ENCODE measurements at regions not wholly inside any gene's neighbourhood (a gene's known extent, or its start where the extent isn't known, plus 50 kb on each side); places are given as distances from the start of the nearest gene placed in this dataset.
"Not testable (repeated sequence)": the region's sequence is repeated elsewhere in the genome, so short reads cannot be mapped to it uniquely, and the experiment has no call there.

DNA sequence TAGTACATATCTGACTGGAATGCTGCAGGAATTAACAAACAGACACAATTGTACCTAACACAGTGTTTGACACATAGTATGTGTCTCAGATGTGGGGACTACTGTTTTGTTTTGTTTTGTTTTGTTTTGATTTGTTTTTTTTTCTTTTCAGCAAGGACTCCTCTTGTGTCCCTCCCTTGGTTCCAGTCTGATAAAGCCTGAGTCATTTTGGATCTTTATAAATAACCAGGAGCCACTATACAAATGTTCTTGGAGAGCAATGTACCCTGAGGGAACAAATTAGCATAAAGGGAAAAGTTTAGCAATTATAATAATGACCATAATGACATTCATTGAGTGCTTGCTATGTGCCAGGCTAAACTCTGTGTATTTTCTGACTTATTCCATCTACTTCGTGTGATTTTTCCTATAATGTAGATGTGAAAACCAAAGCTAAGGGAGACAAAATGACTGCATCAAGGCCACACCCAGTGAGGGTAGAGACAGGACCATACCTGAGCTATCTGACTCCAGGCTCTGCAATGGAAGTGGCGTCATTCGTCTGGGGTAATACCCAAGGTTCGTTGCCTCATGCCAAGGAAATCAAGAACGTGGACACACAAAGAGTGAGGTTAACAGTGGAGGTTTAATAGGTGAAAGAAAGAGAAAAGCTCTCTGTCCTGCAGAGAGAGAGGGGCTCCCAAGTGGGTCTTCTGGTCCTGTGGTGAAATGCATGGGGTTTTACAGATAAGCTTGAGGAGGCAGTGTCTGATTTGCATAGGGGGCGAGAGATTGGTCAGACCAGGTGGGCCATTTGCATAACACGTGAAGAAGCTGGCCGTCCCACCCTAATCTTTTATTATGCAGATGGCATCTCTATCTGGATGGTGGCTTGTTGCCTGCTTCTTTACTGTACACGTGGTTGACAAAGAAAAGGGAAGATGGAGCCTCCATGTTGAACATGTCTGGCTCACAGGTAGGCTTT, 285.5 kb upstream of the SFSWAP start:
- intact Hi-C loops (cut with DNase I), result no loop called here
- Histone ChIP-seq H3K36me3 (no peaks in the 10 kb centered on the region), H3K27me3 (peaks cover 0 to 17% (median 0%) of the 10 kb centered on the region in 3 donors), H3K9me3 (peaks cover 0 to 4% (median 0%) of the 10 kb centered on the region in 4 donors), H3K4me1 (no peaks in the 10 kb centered on the region), H3K4me3 (no peak overlapping the region), H3K27ac (no peak overlapping the region)
- DNase-seq, result no peak
- TF ChIP-seq POLR2A (IDR thresholded peaks at IDR 0.05) (no peak), EP300 (IDR thresholded peaks at IDR 0.05) (no peak), CTCF (IDR thresholded peaks at IDR 0.05) (no peak), POLR2AphosphoS5 (IDR thresholded peaks at IDR 0.05) (no peak)
- WGBS, 2 donors, result 84 to 87% methylated on average over 9 of the region's 9 CpGs

- Histone ChIP-seq H3K9me3 (peaks cover 0 to 4% (median 0%) of the 10 kb centered on the region in 4 donors), H3K4me3 (no peak overlapping the region), H3K36me3 (no peaks in the 10 kb centered on the region), H3K27ac (no peak overlapping the region), H3K27me3 (peaks cover 0 to 31% (median 0%) of the 10 kb centered on the region in 3 donors), H3K4me1 (no peaks in the 10 kb centered on the region)
- intact Hi-C loops (cut with DNase I), result no loop called here
- TF ChIP-seq POLR2A (IDR thresholded peaks at IDR 0.05) (no peak), POLR2AphosphoS5 (IDR thresholded peaks at IDR 0.05) (no peak), EP300 (IDR thresholded peaks at IDR 0.05) (no peak), CTCF (IDR thresholded peaks at IDR 0.05) (no peak)
- WGBS, 2 donors, result 72 to 82% methylated on average over 14 of the region's 14 CpGs
- DNase-seq, result peak; percentile 34
These were observed 282.7 kb upstream of the SFSWAP start for GRCh38 chr12:131428091-131428685.

DNA sequence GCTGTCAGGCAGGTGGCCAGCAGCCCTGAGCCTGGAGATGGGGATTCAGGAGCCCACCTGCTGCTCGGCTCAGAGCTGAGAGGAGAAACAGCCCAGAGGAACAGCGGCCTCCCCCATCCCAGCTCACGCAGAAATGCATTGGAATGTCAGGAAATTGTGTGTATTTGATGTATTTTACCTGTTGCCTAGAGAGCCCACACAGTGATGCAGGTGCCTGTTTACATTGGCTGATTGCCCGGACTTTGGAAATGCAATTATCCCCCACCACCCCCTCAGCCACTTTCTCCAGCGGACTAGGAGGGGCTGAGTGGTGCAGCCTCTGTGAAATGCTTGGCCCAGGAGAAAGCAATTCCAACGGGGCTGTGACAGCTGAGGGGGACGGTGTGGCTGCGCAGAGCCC, 281.7 kb upstream of the SFSWAP start:
- WGBS, 2 donors, result 8 to 31% methylated on average over 4 to 5 of the region's 8 CpGs
- peaks cover 0 to 33% (median 0%) of the 10 kb centered on the region in 3 donors for H3K27me3 ChIP-seq
- H3K27ac ChIP-seq; H3K9me3 ChIP-seq; H3K4me3 ChIP-seq; H3K4me1 ChIP-seq; H3K36me3 ChIP-seq; intact Hi-C loops (cut with DNase I); DNase-seq: not testable (repeated sequence)

DNA sequence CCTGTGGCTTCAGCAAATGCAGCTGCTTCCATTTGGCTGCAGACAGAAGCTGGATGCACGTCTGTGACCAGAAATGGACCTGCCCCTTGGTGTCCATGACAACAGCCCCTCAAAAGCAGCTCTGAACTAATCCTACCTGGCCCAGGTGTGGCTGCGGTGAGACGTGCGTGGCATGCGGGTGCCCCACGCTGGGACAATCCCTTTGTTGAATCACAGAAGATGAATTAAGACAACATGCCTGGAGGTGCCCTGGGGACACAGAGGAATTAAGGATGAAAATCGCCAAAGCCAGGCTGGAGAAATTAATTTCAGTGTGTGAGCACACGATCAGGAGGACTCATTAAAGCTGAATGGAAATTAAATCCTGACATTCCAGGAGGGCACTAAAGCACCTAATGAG, 281.2 kb upstream of the SFSWAP start:
- H3K4me3 ChIP-seq; H3K36me3 ChIP-seq; H3K4me1 ChIP-seq; intact Hi-C loops (cut with DNase I); H3K27ac ChIP-seq; H3K9me3 ChIP-seq: not testable (repeated sequence)
- H3K27me3 ChIP-seq, result peaks cover 0 to 38% (median 0%) of the 10 kb centered on the region in 3 donors
- 18 to 56% methylated on average over 8 of the region's 8 CpGs for WGBS, 2 donors
- peak; percentile 18 for DNase-seq

DNA sequence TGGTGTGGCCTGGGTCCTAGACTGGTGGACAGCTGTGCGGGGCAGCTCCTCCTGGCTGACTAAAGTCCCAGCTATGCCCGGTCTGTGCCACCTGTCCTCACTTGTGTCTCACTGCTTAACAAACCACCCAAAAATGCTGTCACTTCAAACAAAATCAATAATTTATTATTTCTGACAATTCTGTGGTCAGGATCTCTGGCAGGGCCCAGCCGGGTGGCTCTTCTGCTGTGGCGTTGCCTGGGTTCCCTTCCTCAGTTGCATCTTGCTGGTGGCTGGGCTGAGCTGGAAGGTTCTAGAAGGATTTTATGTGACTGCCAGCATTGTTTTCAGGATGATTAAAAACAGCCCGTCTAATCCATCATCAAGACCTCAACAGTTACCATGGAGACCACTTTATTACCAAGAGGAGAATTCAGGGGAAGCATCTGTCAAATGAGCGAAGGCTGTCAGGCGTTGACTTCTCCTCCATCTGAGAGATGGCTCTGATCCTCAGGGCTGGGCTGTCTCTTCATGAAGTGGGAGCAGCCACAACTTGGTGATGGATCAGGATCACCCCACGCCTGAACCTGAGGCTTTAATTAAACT, 280.6 kb upstream of the SFSWAP start:
- peaks cover 0 to 4% (median 0%) of the 10 kb centered on the region in 4 donors for H3K9me3 ChIP-seq
- WGBS, 2 donors, result 72 to 79% methylated on average over 8 of the region's 8 CpGs
- H3K27ac ChIP-seq, result no peak overlapping the region
- H3K4me1 ChIP-seq, result no peaks in the 10 kb centered on the region
- no peak overlapping the region for H3K4me3 ChIP-seq
- TF ChIP-seq EP300 (IDR thresholded peaks at IDR 0.05) (no peak), CTCF (IDR thresholded peaks at IDR 0.05) (no peak), POLR2A (IDR thresholded peaks at IDR 0.05) (no peak), POLR2AphosphoS5 (IDR thresholded peaks at IDR 0.05) (no peak)
- peak; percentile 20 for DNase-seq
- H3K27me3 ChIP-seq, result peaks cover 0 to 41% (median 0%) of the 10 kb centered on the region in 3 donors
- intact Hi-C loops (cut with DNase I), result no loop called here
- H3K36me3 ChIP-seq, result no peaks in the 10 kb centered on the region

GRCh38 chr12:131431126-131431655, 279.7 kb upstream of the SFSWAP start:
- DNase-seq, result peak; percentile 38
- H3K36me3 ChIP-seq; H3K4me1 ChIP-seq; H3K9me3 ChIP-seq; H3K4me3 ChIP-seq; intact Hi-C loops (cut with DNase I); H3K27ac ChIP-seq: not testable (repeated sequence)
- peaks cover 0 to 41% (median 0%) of the 10 kb centered on the region in 3 donors for H3K27me3 ChIP-seq
- 93 to 95% methylated on average over 17 of the region's 17 CpGs for WGBS, 2 donors
